Ovary (tissue), 7 donors: ENCODE measurements at regions not wholly inside any gene's neighbourhood (a gene's known extent, or its start where the extent isn't known, plus 50 kb on each side); places are given as distances from the start of the nearest gene placed in this dataset.
A peak's percentile ranks its signal among the peaks of the same experiment; 100 is the strongest.
"Not testable (repeated sequence)": the region's sequence is repeated elsewhere in the genome, so short reads cannot be mapped to it uniquely, and the experiment has no call there.

Experiments
- DNase-seq, 5 donors: peaks; one replicate each; pipeline ENCODE4 v3.0.0-alpha.2; 2019 to 2020
- H3K27ac ChIP-seq, 2 donors: fragments of 200-600 bp; one replicate each; pipeline versions ENCODE4 v1.5.1 to v1.8.0; 2019 to 2022
- H3K27me3 ChIP-seq: fragments of 200-600 bp; one replicate; pipeline ENCODE4 v1.8.0; 2022
- H3K36me3 ChIP-seq: fragments of 200-600 bp; sonication (generic); one replicate; pipeline ENCODE4 v1.5.1; 2019
- H3K4me1 ChIP-seq: one replicate; pipeline ENCODE4 v1.8.1; 2013; ENCODE audit warnings: mild to moderate bottlenecking, moderate library complexity; ENCODE audit not compliant: insufficient read depth
- H3K4me3 ChIP-seq: fragments of 200-600 bp; sonication (generic); one replicate; pipeline ENCODE4 v1.5.1; 2017
- H3K9me3 ChIP-seq, 2 donors: fragments of 200-600 bp in 1 of 2; sonication (generic) in 1 of 2; one replicate each; pipeline versions ENCODE4 v1.5.1 to v1.8.1; 2013 to 2019; ENCODE audit warnings: mild to moderate bottlenecking in 1 of 2, moderate library complexity in 1 of 2
- CTCF ChIP-seq, 3 donors: fragments of 450-650 bp in 2 of 3; fragments of 200-600 bp in 1 of 3; IDR thresholded peaks; one replicate each; pipeline versions ENCODE4 v1.5.1 to v1.8.0; 2016 to 2022; ENCODE audit warnings: antibody characterized with exemption in 3 of 3, mild to moderate bottlenecking in 1 of 3
- EP300 ChIP-seq: sonication (generic); formaldehyde crosslinking; IDR thresholded peaks from one replicate; pipeline ENCODE4 v1.6.1; 2017; ENCODE audit warnings: antibody characterized with exemption
- POLR2A ChIP-seq: fragments of 450-650 bp; IDR thresholded peaks from one replicate; pipeline ENCODE4 v1.6.1; 2017; ENCODE audit warnings: antibody characterized with exemption, mild to moderate bottlenecking, moderate library complexity
- WGBS, 3 donors: extraction: QIAGEN DNeasy Blood & Tissue Kit in 1 of 3; methylation state at CpG; one replicate each; pipeline versions ENCODE4 v1.1.5 to v1.1.7; 2013 to 2017; 5-methylcytosine and 5-hydroxymethylcytosine counted together
- intact Hi-C, 4 donors: fragments of 100-400 bp; cut with DNase I; formaldehyde crosslinking; loops; one replicate each; pipeline versions ENCODE4 v1.11.0 to v1.15.1; 2022 to 2023
- donor health status: DM: no; HTN: no; CAD: no; lungs with moderate emphysema.
- donor health status: DM: no; HTN: no; CAD: no.
- donor health status: Bipolar disorder and iron deficiency.
- donor health status: DM: no; HTN: no; CAD: no.
- donor health status: DM: yes; HTN: yes; CAD: no.

DNA sequence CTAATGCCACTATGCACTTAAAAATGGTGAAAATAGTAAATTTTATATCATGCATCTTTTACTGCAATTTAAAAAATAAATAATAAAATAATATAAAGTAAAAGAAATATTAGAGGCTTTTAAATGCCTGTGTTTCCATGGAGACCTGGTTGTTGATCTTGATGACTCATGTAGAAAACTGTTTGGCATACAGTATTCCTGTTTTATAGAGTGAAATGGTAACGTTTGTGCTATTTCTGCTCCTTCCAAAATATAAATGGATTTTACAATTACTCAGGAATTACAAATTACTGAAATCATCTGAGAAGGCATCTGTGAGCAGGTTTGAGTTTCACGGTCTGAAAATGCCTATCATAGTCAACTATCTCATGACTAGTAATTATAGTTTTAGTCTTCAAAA, 98.4 kb upstream of the USP25 start:
- intact Hi-C loops, result no loop called here
- H3K27me3 ChIP-seq, result no peaks in the 10 kb centered on the region
- no peak for DNase-seq
- 1 to 8% (median 4%) methylated on average over 2 of the region's 2 CpGs for WGBS, 3 donors
- TF ChIP-seq CTCF (IDR thresholded peaks at IDR 0.05) (no peak), POLR2A (no peak), EP300 (no peak)
- no peaks in the 10 kb centered on the region for H3K9me3 ChIP-seq
- no peak overlapping the region for H3K4me3 ChIP-seq
- H3K4me1 ChIP-seq, result no peaks in the 10 kb centered on the region
- H3K27ac ChIP-seq, result no peak overlapping the region
- no peaks in the 10 kb centered on the region for H3K36me3 ChIP-seq

DNA sequence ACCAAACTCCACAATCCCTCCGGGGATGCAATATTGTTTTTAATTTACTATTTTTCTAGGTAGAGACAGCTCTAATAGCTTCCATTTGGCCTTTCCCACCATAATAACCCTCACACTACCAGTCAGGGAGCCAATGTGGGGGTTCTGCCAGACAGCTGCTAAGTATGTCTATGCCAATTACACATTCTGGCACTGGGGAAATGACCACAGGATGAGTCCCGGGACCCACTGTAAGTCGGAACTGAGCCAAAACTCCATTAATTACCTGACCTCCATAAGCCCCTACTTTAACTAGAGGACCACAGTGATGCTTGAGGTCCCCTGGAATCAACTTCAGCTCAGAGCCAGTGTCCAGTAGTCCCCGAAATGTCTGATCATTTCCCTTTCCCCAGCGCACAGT, 95.2 kb upstream of the USP25 start:
- intact Hi-C loops, H3K27ac ChIP-seq: not testable (repeated sequence)
- WGBS, 3 donors, result 70 to 76% (median 76%) methylated on average over 5 of the region's 5 CpGs

DNA sequence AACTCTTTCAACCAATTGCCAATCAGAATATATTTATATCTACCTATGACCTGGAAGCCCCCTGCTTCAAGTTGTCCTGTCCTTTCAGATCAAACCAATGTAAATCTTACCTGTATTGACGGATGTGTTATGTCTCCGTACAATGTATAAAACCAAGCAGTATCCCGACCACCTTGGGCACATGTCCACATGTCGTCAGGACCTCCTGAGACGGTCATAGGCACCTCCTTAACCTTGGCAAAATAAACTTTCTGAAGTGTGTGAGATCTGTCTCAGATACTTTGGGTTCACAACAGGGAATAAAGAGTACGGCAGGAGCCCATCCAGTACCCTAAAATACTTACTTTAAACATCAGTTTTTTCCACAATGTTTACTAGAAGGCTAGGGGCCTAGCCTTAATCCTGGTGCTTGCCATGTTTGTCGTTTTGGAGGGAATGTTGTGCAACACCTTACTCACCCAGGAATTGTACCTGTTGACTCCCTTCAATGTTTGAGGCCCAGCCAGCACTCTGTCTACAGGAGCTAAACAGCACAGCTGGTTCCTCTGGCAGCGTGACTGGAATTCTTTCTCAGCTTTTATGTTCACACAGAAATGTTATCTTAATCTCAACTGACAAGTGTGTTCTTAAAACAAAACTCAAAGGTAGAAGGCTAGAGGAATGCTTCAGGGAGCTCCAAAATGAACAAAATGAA, 90.8 kb upstream of the USP25 start:
- no peaks in the 10 kb centered on the region for H3K27me3 ChIP-seq
- no peak overlapping the region for H3K27ac ChIP-seq
- no peaks in the 10 kb centered on the region for H3K9me3 ChIP-seq
- peak in 2 of 5 donors; percentile 9 to 34 for DNase-seq
- intact Hi-C loops, result no loop called here
- no peaks in the 10 kb centered on the region for H3K36me3 ChIP-seq
- TF ChIP-seq EP300 (no peak), CTCF (IDR thresholded peaks at IDR 0.05) (no peak), POLR2A (no peak)
- no peaks in the 10 kb centered on the region for H3K4me1 ChIP-seq
- H3K4me3 ChIP-seq, result no peak overlapping the region
- WGBS, 3 donors, result 52 to 60% (median 59%) methylated on average over 8 of the region's 8 CpGs

More for the DNA sequence above, 95.2 kb upstream of the USP25 start:
- not testable (repeated sequence) for H3K36me3 ChIP-seq, H3K27me3 ChIP-seq, H3K9me3 ChIP-seq, H3K4me1 ChIP-seq, H3K4me3 ChIP-seq, DNase-seq

DNA sequence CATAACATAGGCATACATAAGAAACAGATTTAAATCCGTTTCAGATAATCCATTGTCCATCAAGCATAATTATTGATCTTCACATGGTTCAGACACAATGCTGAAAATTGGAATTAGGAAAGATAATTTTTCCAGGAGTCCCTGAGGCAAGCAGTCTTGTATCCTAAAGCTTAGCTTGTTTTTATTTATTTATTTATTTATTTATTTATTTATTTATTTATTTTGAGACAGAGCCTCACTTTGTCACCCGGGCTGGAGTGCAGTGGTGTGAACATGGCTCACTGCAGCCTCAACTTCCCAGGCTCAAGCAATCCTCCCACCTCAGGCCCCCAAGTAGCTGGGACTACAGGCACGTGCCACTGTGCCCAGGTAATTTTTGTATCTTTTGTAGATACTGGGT, 89.7 kb upstream of the USP25 start:
- H3K27ac ChIP-seq, H3K9me3 ChIP-seq, DNase-seq, H3K36me3 ChIP-seq, intact Hi-C loops, H3K4me3 ChIP-seq, H3K27me3 ChIP-seq, H3K4me1 ChIP-seq: not testable (repeated sequence)
- WGBS, 3 donors, result 77 to 88% (median 87%) methylated on average over 3 of the region's 3 CpGs

- WGBS, 3 donors, result 75 to 86% (median 79%) methylated on average over 3 of the region's 3 CpGs
- TF ChIP-seq CTCF (IDR thresholded peaks at IDR 0.05), result no peak
- no peak for TF ChIP-seq POLR2A
- TF ChIP-seq EP300, result no peak
Measured at GRCh38 chr21:15644489-15644888, 85.3 kb upstream of the USP25 start.

More at GRCh38 chr21:15644489-15644888, 85.3 kb upstream of the USP25 start:
- intact Hi-C loops, result no loop called here
- Histone ChIP-seq H3K9me3 (no peaks in the 10 kb centered on the region), H3K4me3 (no peak overlapping the region), H3K27ac (no peak overlapping the region), H3K36me3 (no peaks in the 10 kb centered on the region), H3K4me1 (no peaks in the 10 kb centered on the region), H3K27me3 (peaks cover 1% of the 10 kb centered on the region)
- DNase-seq, result no peak
